Upper lobe of right lung (tissue), 1 donor: ENCODE measurements at regions not wholly inside any gene's neighbourhood (a gene's known extent, or its start where the extent isn't known, plus 50 kb on each side); places are given as distances from the start of the nearest gene placed in this dataset.
"Not testable (repeated sequence)": the region's sequence is repeated elsewhere in the genome, so short reads cannot be mapped to it uniquely, and the experiment has no call there.

Experiments
- ATAC-seq: fragments of 200-7000 bp; cut with Tn5 transposase; one replicate; pipeline ENCODE4 v1.9.1; 2020; ENCODE audit warnings: mild to moderate bottlenecking, moderate library complexity
- DNase-seq: peaks from one replicate; pipeline ENCODE4 v3.0.0-alpha.2; 2020
- H3K27ac ChIP-seq: fragments of 200-600 bp; one replicate; pipeline ENCODE4 v1.8.0; 2022
- H3K27me3 ChIP-seq: fragments of 200-600 bp; one replicate; pipeline ENCODE4 v1.8.0; 2022; ENCODE audit warnings: mild to moderate bottlenecking
- H3K36me3 ChIP-seq: fragments of 200-600 bp; one replicate; pipeline ENCODE4 v1.8.0; 2022
- H3K4me1 ChIP-seq: fragments of 200-600 bp; one replicate; pipeline ENCODE4 v1.8.0; 2022
- H3K4me3 ChIP-seq: fragments of 200-600 bp; one replicate; pipeline ENCODE4 v1.8.0; 2022; ENCODE audit warnings: mild to moderate bottlenecking
- H3K9me3 ChIP-seq: fragments of 200-600 bp; one replicate; pipeline ENCODE4 v1.8.0; 2022
- CTCF ChIP-seq: fragments of 200-600 bp; IDR thresholded peaks from one replicate; pipeline ENCODE4 v1.8.0; 2022; ENCODE audit warnings: antibody characterized with exemption
- intact Hi-C: fragments of 100-400 bp; cut with DNase I; formaldehyde crosslinking; loops from one replicate; pipeline ENCODE4 v1.11.0; 2022
- donor health status: DM: no; HTN: yes; CAD: no; lungs with severe emphysema.

- no peak for TF ChIP-seq CTCF
- no peaks in the 10 kb centered on the region for H3K27me3 ChIP-seq
- intact Hi-C loops = no loop called here
These were observed 450.3 kb upstream of the ZP4 start for GRCh38 chr1:238340989-238341388.

GRCh38 chr1:238336531-238336930 is 445.8 kb upstream of the ZP4 start:
- no peak overlapping the region for H3K4me3 ChIP-seq
- DNase-seq (no peak), ATAC-seq (no peak)
- H3K27ac ChIP-seq = no peak overlapping the region
- H3K9me3 ChIP-seq = no peaks in the 10 kb centered on the region
- H3K27me3 ChIP-seq = no peaks in the 10 kb centered on the region
- no peaks in the 10 kb centered on the region for H3K36me3 ChIP-seq
- intact Hi-C loops = no loop called here
- H3K4me1 ChIP-seq = no peaks in the 10 kb centered on the region
- no peak for TF ChIP-seq CTCF

More at GRCh38 chr1:238340989-238341388, 450.3 kb upstream of the ZP4 start:
- ATAC-seq = no peak
- Histone ChIP-seq H3K9me3 (no peaks in the 10 kb centered on the region), H3K4me3 (no peak overlapping the region), H3K4me1 (no peaks in the 10 kb centered on the region), H3K27ac (no peak overlapping the region), H3K36me3 (no peaks in the 10 kb centered on the region)
- DNase-seq = no peak

GRCh38 chr1:238334170-238334569 is 443.4 kb upstream of the ZP4 start:
- TF ChIP-seq CTCF = no peak

GRCh38 chr1:238331557-238331956 is 440.8 kb upstream of the ZP4 start:
- no peaks in the 10 kb centered on the region for H3K4me1 ChIP-seq
- no peaks in the 10 kb centered on the region for H3K9me3 ChIP-seq
- H3K27me3 ChIP-seq = no peaks in the 10 kb centered on the region
- H3K27ac ChIP-seq = no peak overlapping the region
- DNase-seq = no peak
- TF ChIP-seq CTCF = no peak
- ATAC-seq = no peak
- intact Hi-C loops = no loop called here
- H3K4me3 ChIP-seq = no peak overlapping the region
- H3K36me3 ChIP-seq = no peaks in the 10 kb centered on the region

More at GRCh38 chr1:238334170-238334569, 443.4 kb upstream of the ZP4 start:
- Histone ChIP-seq H3K36me3 (no peaks in the 10 kb centered on the region), H3K27me3 (no peaks in the 10 kb centered on the region), H3K9me3 (no peaks in the 10 kb centered on the region), H3K4me1 (no peaks in the 10 kb centered on the region), H3K4me3 (no peak overlapping the region), H3K27ac (no peak overlapping the region)
- no peak for DNase-seq
- intact Hi-C loops = no loop called here
- ATAC-seq = no peak

GRCh38 chr1:238329671-238330070 is 438.9 kb upstream of the ZP4 start:
- Histone ChIP-seq H3K4me3 (no peak overlapping the region), H3K27me3 (no peaks in the 10 kb centered on the region), H3K27ac (no peak overlapping the region), H3K9me3 (no peaks in the 10 kb centered on the region), H3K36me3 (no peaks in the 10 kb centered on the region), H3K4me1 (no peaks in the 10 kb centered on the region)
- intact Hi-C loops = no loop called here
- ATAC-seq = no peak
- DNase-seq = no peak
- TF ChIP-seq CTCF = no peak

GRCh38 chr1:238327033-238327432 is 436.3 kb upstream of the ZP4 start:
- ATAC-seq, H3K4me1 ChIP-seq, H3K9me3 ChIP-seq, H3K36me3 ChIP-seq, H3K27ac ChIP-seq, DNase-seq, intact Hi-C loops, H3K27me3 ChIP-seq, H3K4me3 ChIP-seq: not testable (repeated sequence)

GRCh38 chr1:238326479-238326878 is 435.8 kb upstream of the ZP4 start:
- H3K9me3 ChIP-seq, H3K4me1 ChIP-seq, intact Hi-C loops, H3K4me3 ChIP-seq, DNase-seq, ATAC-seq, H3K36me3 ChIP-seq, H3K27ac ChIP-seq, H3K27me3 ChIP-seq: not testable (repeated sequence)
